ENCODE measurements at regions not wholly inside any gene's neighbourhood (a gene's known extent, or its start where the extent isn't known, plus 50 kb on each side); places are given as distances from the start of the nearest gene placed in this dataset.

GRCh38 chr12:59491877-59492276 lies 104.0 kb upstream of the SLC16A7 start:
- no CpG with 5 or more reads among the region's 2 CpGs for WGBS, 2 experiments (ENCODE audit: extremely low coverage in 2 of 2, insufficient read length in 1 of 2)
- H3K9ac ChIP-seq (ENCODE audit: low read depth, low read length), result no peak overlapping the region
- no peaks in the 10 kb centered on the region for H3K9me1 ChIP-seq (ENCODE audit: insufficient read depth, low read length)
- DNase-seq (no peak), ATAC-seq (ENCODE audit: low read depth) (no peak)
- H2BK120ac ChIP-seq (ENCODE audit: low read depth, low read length), result no peak overlapping the region
- no peaks in the 10 kb centered on the region for H3K4me1 ChIP-seq (ENCODE audit: control insufficient read depth, insufficient read depth, low read length)
- no TSS peak for BruUV-seq (replicated peaks)
- H3K9me3 ChIP-seq (ENCODE audit: control insufficient read depth, insufficient read depth, low read length), result no peaks in the 10 kb centered on the region
- H3K27me3 ChIP-seq (ENCODE audit: control insufficient read depth, insufficient read depth, low read length), result 0 out of 2 replicates have a peak, but pooled peaks cover 2% of the 10 kb centered on the region
- no peak overlapping the region for H3K56ac ChIP-seq (ENCODE audit: extremely low read depth, insufficient read depth, low read length)
- ChIA-PET CTCF (interaction anchor here (1.1 kb wide), 1 partner anchor 12 kb away, joined by 3 read pairs; no protein-coding TSS in a partner anchor), POLR2A (ENCODE audit: unreplicated experiment) (no interaction called here)
- TF ChIP-seq MAFK (IDR thresholded peaks at IDR 0.05; ENCODE audit: low read depth, low read length) (no peak), POLR2A (IDR thresholded peaks at IDR 0.05; ENCODE audit: low read depth, low read length) (no peak), USF2 (IDR thresholded peaks at IDR 0.05; ENCODE audit: low read depth, low read length) (no peak), SMC3 (IDR thresholded peaks at IDR 0.05; ENCODE audit: low read depth, low read length) (no peak), MXI1 (IDR thresholded peaks at IDR 0.05; ENCODE audit: borderline replicate concordance, low read depth, low read length) (no peak), NFE2L2 (IDR thresholded peaks at IDR 0.05; ENCODE audit: low read depth, low read length) (no peak), FOS (IDR thresholded peaks at IDR 0.05; ENCODE audit: low read depth, low read length) (no peak), RFX5 (IDR thresholded peaks at IDR 0.05; ENCODE audit: low read depth, low read length) (no peak), CEBPB (IDR thresholded peaks at IDR 0.05; ENCODE audit: low read depth, low read length) (no peak), CHD1 (IDR thresholded peaks at IDR 0.05; ENCODE audit: low read depth, low read length) (no peak), BHLHE40 (IDR thresholded peaks at IDR 0.05; ENCODE audit: low read depth, low read length) (no peak), MAZ (IDR thresholded peaks at IDR 0.05; ENCODE audit: borderline replicate concordance, low read depth, low read length) (no peak), RAD21 (IDR thresholded peaks at IDR 0.05; ENCODE audit: low read length) (no peak), ELK1 (IDR thresholded peaks at IDR 0.05; ENCODE audit: borderline replicate concordance, low read depth, low read length) (no peak), CTCF (conservative IDR thresholded peaks at IDR 0.05; ENCODE audit: low read depth, low read length) (no peak)
- dilution Hi-C loops (cut with HindIII; ENCODE audit: low sequenced_read_pairs, unreplicated experiment) (no loop called here), intact Hi-C loops (cut with micrococcal nuclease) (no loop called here), in situ Hi-C loops (cut with MboI; ENCODE audit: low sequenced_read_pairs) (no loop called here)
- H2BK20ac ChIP-seq (ENCODE audit: low read depth, low read length), result no peak overlapping the region
- H2AK5ac ChIP-seq (ENCODE audit: low read depth, low read length), result no peak overlapping the region
- H4K5ac ChIP-seq (ENCODE audit: low read depth, low read length), result no peak overlapping the region
- no peaks in the 10 kb centered on the region for H4K20me1 ChIP-seq (ENCODE audit: insufficient read depth, low read length)
- H4K91ac ChIP-seq (ENCODE audit: insufficient read depth, low read depth, low read length), result no peak overlapping the region
- no peak overlapping the region for H3K4ac ChIP-seq (ENCODE audit: low read depth, low read length)
- H3K4me3 ChIP-seq (ENCODE audit: insufficient read depth, low read depth, low read length), result no peak overlapping the region
- no peaks in the 10 kb centered on the region for H3K79me1 ChIP-seq (ENCODE audit: low read depth in 1 of 2, low read length in 2 of 2)
- no peak overlapping the region for H3K18ac ChIP-seq (ENCODE audit: low read depth, low read length)
- H2BK5ac ChIP-seq (ENCODE audit: low read depth, low read length, poor library complexity, severe bottlenecking), result no peak overlapping the region
- H3K23ac ChIP-seq (ENCODE audit: low read depth, low read length), result no peak overlapping the region
- H3K14ac ChIP-seq (replicated peaks; ENCODE audit: low read depth, low read length), result no peak overlapping the region
- no peak overlapping the region for H2AFZ ChIP-seq (replicated peaks; ENCODE audit: low read length, poor library complexity)
- H3K4me2 ChIP-seq (ENCODE audit: low read depth, low read length), result no peak overlapping the region
- no peak overlapping the region for H4K8ac ChIP-seq (ENCODE audit: low read depth in 2 of 2, low read length in 2 of 2)
- H2AK9ac ChIP-seq (replicated peaks; ENCODE audit: low read depth, low read length, poor library complexity), result no peak overlapping the region
- no peaks in the 10 kb centered on the region for H3K36me3 ChIP-seq (ENCODE audit: control insufficient read depth, insufficient read depth, low read length)
- no peak overlapping the region for H3K27ac ChIP-seq (ENCODE audit: insufficient read depth, low read length)
- no peak overlapping the region for H2BK15ac ChIP-seq (ENCODE audit: low read depth, low read length)

Data from IMR-90 (cell line).